Neuronal stem cell (in vitro differentiated cells): ENCODE measurements at regions not wholly inside any gene's neighbourhood (a gene's known extent, or its start where the extent isn't known, plus 50 kb on each side); places are given as distances from the start of the nearest gene placed in this dataset.

Source experiments
- DNase-seq: peaks from one replicate; pipeline ENCODE4 v3.0.0-alpha.2; 2013; ENCODE audit warnings: low spot score
- H2AFZ ChIP-seq: one replicate; pipeline ENCODE4 v1.6.1; 2013; ENCODE audit warnings: mild to moderate bottlenecking, low read length, inconsistent platforms
- H2AK5ac ChIP-seq: 2 replicates; pipeline ENCODE4 v1.6.1; 2013; ENCODE audit warnings: low read depth, mild to moderate bottlenecking, inconsistent platforms, low read length, moderate library complexity, mixed read lengths
- H2BK120ac ChIP-seq: 2 replicates; pipeline ENCODE4 v1.6.1; 2013; ENCODE audit warnings: low read depth, mild to moderate bottlenecking, inconsistent platforms, low read length, moderate library complexity, mixed read lengths
- H2BK12ac ChIP-seq: one replicate; pipeline ENCODE4 v1.6.1; 2013; ENCODE audit warnings: low read length, inconsistent platforms
- H2BK15ac ChIP-seq: 2 replicates; pipeline ENCODE4 v1.6.1; 2013; ENCODE audit warnings: mild to moderate bottlenecking, low read length, inconsistent platforms, mixed read lengths
- H2BK5ac ChIP-seq: one replicate; pipeline ENCODE4 v1.6.1; 2013; ENCODE audit warnings: inconsistent platforms, mild to moderate bottlenecking, low read length, moderate library complexity
- H3K14ac ChIP-seq: one replicate; pipeline ENCODE4 v1.6.1; 2013; ENCODE audit warnings: low read length, inconsistent platforms
- H3K18ac ChIP-seq: 2 replicates; pipeline ENCODE4 v1.6.1; 2013; ENCODE audit warnings: low read length, inconsistent platforms
- H3K23ac ChIP-seq: 2 replicates; pipeline ENCODE4 v1.6.1; 2013; ENCODE audit warnings: low read depth, mild to moderate bottlenecking, mixed read lengths, low read length, inconsistent platforms; ENCODE audit not compliant: poor library complexity
- H3K27ac ChIP-seq: replicated peaks from 3 replicates; pipeline ENCODE4 v1.5.1; 2013; ENCODE audit warnings: low read length, inconsistent platforms
- H3K27me3 ChIP-seq, 3 experiments: 2 replicates each; pipeline ENCODE4 v1.6.1; 2013; ENCODE audit warnings: low read length in 3 of 3, mild to moderate bottlenecking in 2 of 3, inconsistent platforms in 1 of 3, low read depth in 1 of 3, mixed read lengths in 1 of 3, moderate library complexity in 1 of 3; ENCODE audit not compliant: control insufficient read depth in 3 of 3, insufficient read depth in 3 of 3
- H3K36me3 ChIP-seq, 2 donors: replicated peaks in 1 of 2; 2 replicates each; pipeline ENCODE4 v1.6.1; 2013; ENCODE audit warnings: low read length in 2 of 2; ENCODE audit not compliant: control insufficient read depth in 2 of 2, insufficient read depth in 2 of 2
- H3K4ac ChIP-seq: 2 replicates; pipeline ENCODE4 v1.6.1; 2013; ENCODE audit warnings: inconsistent platforms, mild to moderate bottlenecking, low read length, moderate library complexity
- H3K4me1 ChIP-seq, 2 donors: 1 replicate in 1 of 2; 2 replicates in 1 of 2; pipeline ENCODE4 v1.6.1; 2013; ENCODE audit warnings: low read length in 2 of 2, low read depth in 1 of 2; ENCODE audit not compliant: control insufficient read depth in 2 of 2, insufficient read depth in 1 of 2
- H3K4me2 ChIP-seq: one replicate; pipeline ENCODE4 v1.6.1; 2013; ENCODE audit warnings: mild to moderate bottlenecking, low read length, inconsistent platforms; ENCODE audit not compliant: insufficient read depth, poor library complexity, severe bottlenecking
- H3K4me3 ChIP-seq, 2 donors: 2 replicates each; pipeline ENCODE4 v1.5.1; 2013; ENCODE audit warnings: low read length in 2 of 2, mild to moderate bottlenecking in 2 of 2, inconsistent platforms in 1 of 2, moderate library complexity in 1 of 2
- H3K79me1 ChIP-seq: one replicate; pipeline ENCODE4 v1.6.1; 2013; ENCODE audit warnings: low read depth, mild to moderate bottlenecking, inconsistent platforms, low read length, moderate library complexity
- H3K9ac ChIP-seq: one replicate; pipeline ENCODE4 v1.6.1; 2013; ENCODE audit warnings: mild to moderate bottlenecking, low read depth, low read length, inconsistent platforms; ENCODE audit not compliant: poor library complexity
- H3K9me3 ChIP-seq, 2 donors: replicated peaks in 1 of 2; 2 replicates each; pipeline versions ENCODE3 to v1.6.1; 2013; ENCODE audit warnings: low read length in 2 of 2, mild to moderate bottlenecking in 2 of 2, inconsistent platforms in 1 of 2, low read depth in 1 of 2, mixed read lengths in 1 of 2, moderate library complexity in 1 of 2; ENCODE audit not compliant: control insufficient read depth in 2 of 2, insufficient read depth in 1 of 2
- H4K8ac ChIP-seq: one replicate; pipeline ENCODE4 v1.6.1; 2013; ENCODE audit warnings: low read depth, mild to moderate bottlenecking, inconsistent platforms, low read length, moderate library complexity
- H4K91ac ChIP-seq: one replicate; pipeline ENCODE4 v1.6.1; 2013; ENCODE audit warnings: low read length, low read depth, mild to moderate bottlenecking, inconsistent platforms; ENCODE audit not compliant: poor library complexity
- WGBS, 2 donors: extraction: QIAGEN DNeasy Blood & Tissue Kit; methylation state at CpG; one replicate each; pipeline ENCODE4 v1.1.7; 2013; ENCODE audit warnings: missing lambda C conversion rate in 2 of 2, mixed read lengths in 1 of 2; ENCODE audit not compliant: insufficient read length in 2 of 2, insufficient replicate concordance in 1 of 2; ENCODE audit errors: extremely low coverage in 2 of 2; 5-methylcytosine and 5-hydroxymethylcytosine counted together

DNA sequence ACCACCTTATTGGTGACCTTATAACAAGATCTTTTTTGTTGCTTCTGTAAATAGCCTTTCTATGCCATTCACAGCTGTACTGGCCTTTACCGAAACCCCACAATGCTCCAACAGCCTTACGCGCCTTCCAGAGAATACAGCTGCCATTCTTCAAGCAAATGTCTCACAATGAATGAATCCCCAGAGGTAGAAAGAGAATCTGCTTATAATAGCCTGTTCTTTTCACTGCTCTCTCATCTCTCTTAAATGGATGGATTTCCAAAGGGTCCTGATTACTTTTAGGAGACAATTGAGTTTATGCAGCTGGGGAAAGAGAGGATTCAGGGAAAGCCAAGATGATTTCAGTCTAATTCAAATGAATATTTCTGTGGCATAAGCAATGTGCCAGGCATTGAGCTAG lies 183.1 kb upstream of the PDE1C start:
- H3K79me1 ChIP-seq: no peaks in the 10 kb centered on the region
- no peak overlapping the region for H3K27ac ChIP-seq
- H2BK120ac ChIP-seq: no peak overlapping the region
- DNase-seq: no peak
- peaks cover 0 to 9% of the 10 kb centered on the region in 2 donors for H3K4me1 ChIP-seq
- no peak overlapping the region for H2BK5ac ChIP-seq
- no peak overlapping the region for H2BK12ac ChIP-seq
- H3K4me3 ChIP-seq: no peak overlapping the region
- no peak overlapping the region for H4K8ac ChIP-seq
- no peaks in the 10 kb centered on the region for H3K36me3 ChIP-seq
- H3K9me3 ChIP-seq: no peaks in the 10 kb centered on the region
- no peak overlapping the region for H3K18ac ChIP-seq
- H3K9ac ChIP-seq: no peak overlapping the region
- no peak overlapping the region for H3K23ac ChIP-seq
- no peak overlapping the region for H2BK15ac ChIP-seq
- no peak overlapping the region for H3K14ac ChIP-seq
- H3K4me2 ChIP-seq: no peak overlapping the region
- no CpG with 5 or more reads among the region's 3 CpGs for WGBS, 2 donors
- H3K27me3 ChIP-seq: no peaks in the 10 kb centered on the region
- H2AK5ac ChIP-seq: no peak overlapping the region
- no peak overlapping the region for H4K91ac ChIP-seq
- H2AFZ ChIP-seq: no peak overlapping the region
- no peak overlapping the region for H3K4ac ChIP-seq

DNA sequence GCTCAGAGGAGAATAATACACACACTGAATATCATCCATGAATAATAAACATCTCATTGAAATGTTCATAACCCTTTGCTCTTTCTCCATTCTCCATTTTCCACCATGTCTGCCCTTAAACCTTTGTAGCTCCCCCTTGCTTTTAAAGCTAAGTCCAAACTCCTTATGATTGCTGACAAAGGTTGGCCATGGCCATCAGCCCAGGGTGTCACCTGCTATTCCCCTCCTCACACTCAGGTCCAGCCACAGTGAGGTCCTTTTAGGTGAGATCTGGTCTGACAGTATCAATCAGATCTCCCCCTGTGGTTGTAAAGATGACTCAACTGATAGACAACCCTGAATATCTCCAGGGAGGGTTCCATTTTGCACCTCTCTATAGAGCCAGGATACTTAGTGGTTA lies 181.5 kb upstream of the PDE1C start:
- Histone ChIP-seq H2AK5ac (no peak overlapping the region), H2AFZ (no peak overlapping the region), H4K8ac (no peak overlapping the region), H3K9me3 (no peaks in the 10 kb centered on the region), H2BK120ac (no peak overlapping the region), H3K14ac (no peak overlapping the region), H2BK12ac (no peak overlapping the region), H3K4me1 (peaks cover 0 to 9% of the 10 kb centered on the region in 2 donors), H3K18ac (no peak overlapping the region), H4K91ac (no peak overlapping the region), H3K4ac (no peak overlapping the region), H3K27me3 (no peaks in the 10 kb centered on the region), H3K27ac (no peak overlapping the region), H3K23ac (no peak overlapping the region), H3K9ac (no peak overlapping the region), H3K4me2 (no peak overlapping the region), H3K79me1 (no peaks in the 10 kb centered on the region), H3K4me3 (no peak overlapping the region), H2BK5ac (no peak overlapping the region), H2BK15ac (no peak overlapping the region), H3K36me3 (no peaks in the 10 kb centered on the region)
- no peak for DNase-seq

DNA sequence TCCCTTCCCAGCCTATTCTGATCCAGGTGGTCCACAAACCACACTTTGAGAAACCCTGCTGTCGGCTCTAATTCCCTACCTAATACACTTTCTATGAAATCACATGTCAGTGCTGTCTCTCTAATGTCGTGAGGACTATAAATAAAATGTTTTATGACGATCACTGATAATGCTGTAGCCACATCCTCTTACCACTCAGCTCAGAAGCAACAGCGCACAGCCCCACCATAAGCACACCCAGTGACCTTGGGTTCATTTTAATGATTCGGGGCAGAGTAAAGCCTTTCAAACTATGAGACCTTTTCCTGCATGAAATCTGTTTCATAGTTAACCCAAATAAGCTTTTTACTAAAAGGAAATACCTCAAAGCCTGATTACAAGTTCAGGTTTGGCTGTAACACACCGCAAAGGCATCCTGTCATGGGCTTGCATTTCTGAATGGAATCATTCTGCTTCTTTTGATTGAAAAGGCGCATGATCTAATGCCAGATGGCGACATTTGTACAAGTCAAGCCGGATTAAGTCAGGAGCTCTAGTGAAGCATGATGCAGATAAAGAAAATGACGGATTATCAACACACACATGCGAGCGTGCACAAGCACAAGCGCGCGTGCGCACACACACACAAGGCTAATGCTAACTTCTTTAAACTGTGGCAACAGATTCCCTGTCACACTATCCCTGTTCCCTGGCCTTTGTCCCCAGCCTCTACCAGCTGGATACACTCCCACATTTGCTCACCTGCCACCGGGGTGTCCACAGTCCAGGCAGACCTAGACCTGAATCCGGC lies 180.5 kb upstream of the PDE1C start:
- WGBS, 2 donors: no CpG with 5 or more reads among the region's 18 CpGs
- Histone ChIP-seq H3K9me3 (no peaks in the 10 kb centered on the region), H3K18ac (no peak overlapping the region), H2BK120ac (no peak overlapping the region), H2AFZ (no peak overlapping the region), H3K4me1 (peaks cover 0 to 9% of the 10 kb centered on the region in 2 donors), H3K79me1 (no peaks in the 10 kb centered on the region), H3K23ac (no peak overlapping the region), H3K14ac (no peak overlapping the region), H4K8ac (no peak overlapping the region), H3K27me3 (no peaks in the 10 kb centered on the region), H2BK12ac (no peak overlapping the region), H2BK15ac (no peak overlapping the region), H3K27ac (no peak overlapping the region), H4K91ac (no peak overlapping the region), H3K36me3 (no peaks in the 10 kb centered on the region), H3K4ac (no peak overlapping the region), H3K9ac (no peak overlapping the region), H2BK5ac (no peak overlapping the region), H3K4me3 (no peak overlapping the region), H3K4me2 (no peak overlapping the region), H2AK5ac (no peak overlapping the region)
- no peak for DNase-seq

DNA sequence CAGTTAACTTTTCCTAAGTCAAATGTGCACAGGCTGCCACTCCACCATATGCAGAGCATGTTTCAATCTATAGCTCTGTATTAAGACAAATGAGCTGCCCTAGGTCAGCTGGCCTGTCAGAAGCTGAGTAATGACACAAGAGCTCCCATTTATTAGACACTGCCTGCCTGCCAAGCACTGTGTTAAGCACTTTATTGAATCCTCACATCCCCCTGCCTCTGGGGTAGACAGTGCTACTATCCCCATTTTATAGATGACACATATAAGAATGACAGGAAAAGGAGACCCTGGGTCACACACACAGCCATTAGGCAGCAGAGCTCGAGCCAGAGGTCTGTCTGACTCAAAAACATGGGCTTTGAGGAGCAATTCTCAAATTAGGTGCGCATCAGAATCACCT lies 179.8 kb upstream of the PDE1C start:
- H3K18ac ChIP-seq: no peak overlapping the region
- no peak overlapping the region for H2AFZ ChIP-seq
- no peaks in the 10 kb centered on the region for H3K79me1 ChIP-seq
- H3K4me1 ChIP-seq: peaks cover 0 to 9% of the 10 kb centered on the region in 2 donors
- no peak overlapping the region for H3K9ac ChIP-seq
- H3K9me3 ChIP-seq: no peaks in the 10 kb centered on the region
- no peak overlapping the region for H2AK5ac ChIP-seq
- no peak overlapping the region for H3K14ac ChIP-seq
- H2BK15ac ChIP-seq: no peak overlapping the region
- no peak overlapping the region for H4K91ac ChIP-seq
- H2BK12ac ChIP-seq: no peak overlapping the region
- H3K4me2 ChIP-seq: no peak overlapping the region
- no peak overlapping the region for H3K27ac ChIP-seq
- no peak overlapping the region for H3K4me3 ChIP-seq
- no CpG with 5 or more reads among the region's 2 CpGs for WGBS, 2 donors
- no peak overlapping the region for H2BK5ac ChIP-seq
- DNase-seq: no peak
- H3K36me3 ChIP-seq: no peaks in the 10 kb centered on the region
- no peak overlapping the region for H4K8ac ChIP-seq
- H3K4ac ChIP-seq: no peak overlapping the region
- no peaks in the 10 kb centered on the region for H3K27me3 ChIP-seq
- no peak overlapping the region for H3K23ac ChIP-seq
- no peak overlapping the region for H2BK120ac ChIP-seq
